Tibial nerve (tissue), 4 donors: ENCODE measurements at regions not wholly inside any gene's neighbourhood (a gene's known extent, or its start where the extent isn't known, plus 50 kb on each side); places are given as distances from the start of the nearest gene placed in this dataset.

Source experiments
- DNase-seq, 2 donors: peaks; one replicate each; pipeline ENCODE4 v3.0.0-alpha.2; 2019; ENCODE audit warnings: low spot score in 2 of 2
- H3K27ac ChIP-seq, 4 donors: fragments of 200-600 bp; sonication (generic) in 3 of 4; one replicate each; pipeline ENCODE4 v1.5.1; 2017 to 2019; ENCODE audit warnings: mild to moderate bottlenecking in 1 of 4
- H3K27me3 ChIP-seq, 2 donors: fragments of 200-600 bp; sonication (generic) in 1 of 2; one replicate each; pipeline versions ENCODE4 v1.5.1 to v1.6.0; 2017 to 2019
- H3K36me3 ChIP-seq, 3 donors: fragments of 200-600 bp; sonication (generic); one replicate each; pipeline ENCODE4 v1.5.1; 2018 to 2019
- H3K4me1 ChIP-seq, 4 donors: fragments of 200-600 bp; sonication (generic) in 3 of 4; one replicate each; pipeline ENCODE4 v1.5.1; 2017 to 2019
- H3K4me3 ChIP-seq, 4 donors: fragments of 200-600 bp; sonication (generic) in 3 of 4; one replicate each; pipeline ENCODE4 v1.5.1; 2017 to 2019; ENCODE audit warnings: mild to moderate bottlenecking in 1 of 4, moderate library complexity in 1 of 4
- H3K9me3 ChIP-seq, 4 donors: fragments of 200-600 bp; sonication (generic) in 3 of 4; one replicate each; pipeline ENCODE4 v1.5.1; 2017 to 2019
- EP300 ChIP-seq, 2 donors: sonication (generic); formaldehyde crosslinking; IDR thresholded peaks; one replicate each; pipeline ENCODE4 v1.6.1; 2017; ENCODE audit warnings: antibody characterized with exemption in 2 of 2, mild to moderate bottlenecking in 1 of 2
- POLR2A ChIP-seq, 2 donors: fragments of 450-650 bp; IDR thresholded peaks; one replicate each; pipeline ENCODE4 v1.6.1; 2017; ENCODE audit warnings: antibody characterized with exemption in 2 of 2, mild to moderate bottlenecking in 2 of 2, moderate library complexity in 2 of 2
- WGBS, 2 donors: methylation state at CpG; one replicate each; pipeline ENCODE4 v1.1.5; 2018; 5-methylcytosine and 5-hydroxymethylcytosine counted together
- TF ChIP-seq, protein P1 (sequence below), 5 experiments: fragments of 200-600 bp in 3 of 5; fragments of 450-650 bp in 2 of 5; sonication (generic) in 3 of 5; IDR thresholded peaks; one replicate each; pipeline ENCODE4 v1.5.1; 2016 to 2019; ENCODE audit warnings: antibody characterized with exemption in 5 of 5, mild to moderate bottlenecking in 3 of 5, moderate library complexity in 2 of 5

DNA sequence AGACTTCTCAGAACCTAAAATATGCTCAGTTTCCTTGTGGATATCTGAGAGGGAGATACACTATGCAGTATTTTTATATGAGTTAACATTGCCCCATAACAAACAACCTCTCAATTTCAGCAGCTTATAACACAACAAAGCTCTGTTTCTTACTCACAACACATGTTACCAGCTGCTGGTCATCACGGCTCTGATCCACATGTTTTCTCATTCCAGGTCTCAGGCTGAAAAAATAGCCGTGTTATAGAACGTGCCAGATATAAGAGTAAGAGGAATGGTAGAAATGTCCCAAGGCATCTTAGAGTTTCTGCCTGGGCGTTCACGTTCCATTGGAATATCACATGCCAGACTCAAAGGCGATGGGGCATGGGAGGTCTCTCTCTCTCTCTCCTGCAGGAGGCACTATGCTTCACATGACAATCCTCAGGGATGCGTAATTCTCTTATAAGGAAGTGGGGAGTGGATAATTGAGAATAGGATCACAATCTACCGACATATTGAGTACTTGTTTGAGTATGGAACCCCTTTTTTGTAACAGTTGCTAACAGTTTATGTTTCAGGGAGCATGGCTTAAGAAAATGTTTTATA, 246.6 kb downstream of the NHLRC3 start:
- H3K27ac ChIP-seq = no peak overlapping the region
- H3K27me3 ChIP-seq = no peaks in the 10 kb centered on the region
- H3K4me1 ChIP-seq = no peaks in the 10 kb centered on the region
- WGBS, 2 donors = 69 to 88% methylated on average over 8 of the region's 8 CpGs
- DNase-seq = no peak
- H3K4me3 ChIP-seq = no peak overlapping the region
- peaks cover 0 to 22% (median 4%) of the 10 kb centered on the region in 4 donors for H3K9me3 ChIP-seq
- no peak for TF ChIP-seq POLR2A (IDR thresholded peaks at IDR 0.05)
- TF ChIP-seq, protein P1, sequence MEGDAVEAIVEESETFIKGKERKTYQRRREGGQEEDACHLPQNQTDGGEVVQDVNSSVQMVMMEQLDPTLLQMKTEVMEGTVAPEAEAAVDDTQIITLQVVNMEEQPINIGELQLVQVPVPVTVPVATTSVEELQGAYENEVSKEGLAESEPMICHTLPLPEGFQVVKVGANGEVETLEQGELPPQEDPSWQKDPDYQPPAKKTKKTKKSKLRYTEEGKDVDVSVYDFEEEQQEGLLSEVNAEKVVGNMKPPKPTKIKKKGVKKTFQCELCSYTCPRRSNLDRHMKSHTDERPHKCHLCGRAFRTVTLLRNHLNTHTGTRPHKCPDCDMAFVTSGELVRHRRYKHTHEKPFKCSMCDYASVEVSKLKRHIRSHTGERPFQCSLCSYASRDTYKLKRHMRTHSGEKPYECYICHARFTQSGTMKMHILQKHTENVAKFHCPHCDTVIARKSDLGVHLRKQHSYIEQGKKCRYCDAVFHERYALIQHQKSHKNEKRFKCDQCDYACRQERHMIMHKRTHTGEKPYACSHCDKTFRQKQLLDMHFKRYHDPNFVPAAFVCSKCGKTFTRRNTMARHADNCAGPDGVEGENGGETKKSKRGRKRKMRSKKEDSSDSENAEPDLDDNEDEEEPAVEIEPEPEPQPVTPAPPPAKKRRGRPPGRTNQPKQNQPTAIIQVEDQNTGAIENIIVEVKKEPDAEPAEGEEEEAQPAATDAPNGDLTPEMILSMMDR (IDR thresholded peaks at IDR 0.05) = no peak
- no peak for TF ChIP-seq EP300 (IDR thresholded peaks at IDR 0.05)
- no peaks in the 10 kb centered on the region for H3K36me3 ChIP-seq
